Kidney (tissue), 13 donors: ENCODE measurements at regions not wholly inside any gene's neighbourhood (a gene's known extent, or its start where the extent isn't known, plus 50 kb on each side); places are given as distances from the start of the nearest gene placed in this dataset.

Experiments
- DNase-seq, 5 donors: peaks; one replicate each; pipeline ENCODE4 v3.0.0-alpha.2; 2013 to 2020
- FAIRE-seq: peaks from 2 replicates; lab custom pipeline; 2012; peaks lifted over from hg19 to GRCh38; lab: Jason Lieb, UNC
- H3K27ac ChIP-seq, 2 donors: one replicate each; pipeline ENCODE4 v1.7.0; 2013; ENCODE audit warnings: low read depth in 2 of 2, low read length in 2 of 2, inconsistent platforms in 1 of 2
- H3K27me3 ChIP-seq: one replicate; pipeline ENCODE4 v1.7.1; 2013; ENCODE audit warnings: low read length, inconsistent platforms; ENCODE audit not compliant: control insufficient read depth, insufficient read depth
- H3K36me3 ChIP-seq, 3 donors: one replicate each; pipeline versions ENCODE4 v1.7.0 to v1.7.1; 2013; ENCODE audit warnings: low read length in 3 of 3, control low read depth in 1 of 3, inconsistent platforms in 1 of 3; ENCODE audit not compliant: insufficient read depth in 3 of 3, control insufficient read depth in 2 of 3
- H3K4me1 ChIP-seq, 3 donors: one replicate each; pipeline versions ENCODE4 v1.7.0 to v1.7.1; 2013; ENCODE audit warnings: low read length in 3 of 3, inconsistent platforms in 1 of 3, low read depth in 1 of 3; ENCODE audit not compliant: control insufficient read depth in 2 of 3, insufficient read depth in 2 of 3
- H3K4me3 ChIP-seq, 3 donors: one replicate each; pipeline versions ENCODE4 v1.7.0 to v1.8.1; 2013; ENCODE audit warnings: low read length in 3 of 3, control low read depth in 1 of 3, inconsistent platforms in 1 of 3
- H3K9ac ChIP-seq, 3 donors: one replicate each; pipeline versions ENCODE4 v1.7.0 to v1.7.1; 2013; ENCODE audit warnings: low read length in 3 of 3, control low read depth in 1 of 3, inconsistent platforms in 1 of 3
- H3K9me3 ChIP-seq, 3 donors: one replicate each; pipeline versions ENCODE4 v1.7.0 to v1.7.1; 2013; ENCODE audit warnings: low read length in 3 of 3, control low read depth in 1 of 3, inconsistent platforms in 1 of 3; ENCODE audit not compliant: control insufficient read depth in 2 of 3, insufficient read depth in 1 of 3
- intact Hi-C: fragments of 100-400 bp; cut with DNase I; formaldehyde crosslinking; loops from one replicate; pipeline ENCODE4 v1.11.1; 2022
- TF ChIP-seq, protein P1 (sequence below): IDR thresholded peaks from 3 replicates; pipeline ENCODE4 v1.5.1; 2012; ENCODE audit warnings: mild to moderate bottlenecking, moderate library complexity, borderline replicate concordance; ENCODE audit not compliant: insufficient read depth; ENCODE audit errors: extremely low read depth
- donor health status: control.
- donor health status: control.
- donor health status: control.
- donor health status: control.
- donor health status: control.
- donor health status: DM: yes; HTN: yes; CAD: no.
- donor health status: Normal renal cell carcinoma (clear cell type).

DNA sequence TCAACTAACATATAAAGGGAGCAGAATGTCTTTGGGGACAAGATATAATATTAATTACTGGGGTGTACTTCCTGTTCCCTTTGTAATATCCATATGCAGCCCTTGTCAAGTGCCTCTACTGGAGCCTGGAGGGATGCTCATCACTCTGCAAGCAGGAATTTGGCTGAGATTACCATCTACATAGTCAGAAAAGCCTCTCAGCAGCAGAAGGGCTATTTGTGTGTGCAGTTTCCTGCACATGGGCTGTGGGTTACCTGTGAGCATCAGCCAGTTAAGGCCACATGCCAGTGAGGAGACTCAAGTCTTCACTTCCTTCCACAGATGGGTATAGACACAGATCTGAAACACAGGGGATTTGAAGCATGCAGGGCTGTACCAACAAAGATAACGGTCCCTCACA is 278.1 kb upstream of the PLSCR5 start:
- DNase-seq: no peak
- Histone ChIP-seq H3K4me1 (no peaks in the 10 kb centered on the region), H3K27me3 (no peaks in the 10 kb centered on the region), H3K9ac (no peak overlapping the region), H3K9me3 (no peaks in the 10 kb centered on the region), H3K36me3 (no peaks in the 10 kb centered on the region), H3K4me3 (no peak overlapping the region), H3K27ac (no peak overlapping the region)
- TF ChIP-seq, protein P1, sequence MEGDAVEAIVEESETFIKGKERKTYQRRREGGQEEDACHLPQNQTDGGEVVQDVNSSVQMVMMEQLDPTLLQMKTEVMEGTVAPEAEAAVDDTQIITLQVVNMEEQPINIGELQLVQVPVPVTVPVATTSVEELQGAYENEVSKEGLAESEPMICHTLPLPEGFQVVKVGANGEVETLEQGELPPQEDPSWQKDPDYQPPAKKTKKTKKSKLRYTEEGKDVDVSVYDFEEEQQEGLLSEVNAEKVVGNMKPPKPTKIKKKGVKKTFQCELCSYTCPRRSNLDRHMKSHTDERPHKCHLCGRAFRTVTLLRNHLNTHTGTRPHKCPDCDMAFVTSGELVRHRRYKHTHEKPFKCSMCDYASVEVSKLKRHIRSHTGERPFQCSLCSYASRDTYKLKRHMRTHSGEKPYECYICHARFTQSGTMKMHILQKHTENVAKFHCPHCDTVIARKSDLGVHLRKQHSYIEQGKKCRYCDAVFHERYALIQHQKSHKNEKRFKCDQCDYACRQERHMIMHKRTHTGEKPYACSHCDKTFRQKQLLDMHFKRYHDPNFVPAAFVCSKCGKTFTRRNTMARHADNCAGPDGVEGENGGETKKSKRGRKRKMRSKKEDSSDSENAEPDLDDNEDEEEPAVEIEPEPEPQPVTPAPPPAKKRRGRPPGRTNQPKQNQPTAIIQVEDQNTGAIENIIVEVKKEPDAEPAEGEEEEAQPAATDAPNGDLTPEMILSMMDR: no peak
- intact Hi-C loops: no loop called here
- FAIRE-seq: no peak

DNA sequence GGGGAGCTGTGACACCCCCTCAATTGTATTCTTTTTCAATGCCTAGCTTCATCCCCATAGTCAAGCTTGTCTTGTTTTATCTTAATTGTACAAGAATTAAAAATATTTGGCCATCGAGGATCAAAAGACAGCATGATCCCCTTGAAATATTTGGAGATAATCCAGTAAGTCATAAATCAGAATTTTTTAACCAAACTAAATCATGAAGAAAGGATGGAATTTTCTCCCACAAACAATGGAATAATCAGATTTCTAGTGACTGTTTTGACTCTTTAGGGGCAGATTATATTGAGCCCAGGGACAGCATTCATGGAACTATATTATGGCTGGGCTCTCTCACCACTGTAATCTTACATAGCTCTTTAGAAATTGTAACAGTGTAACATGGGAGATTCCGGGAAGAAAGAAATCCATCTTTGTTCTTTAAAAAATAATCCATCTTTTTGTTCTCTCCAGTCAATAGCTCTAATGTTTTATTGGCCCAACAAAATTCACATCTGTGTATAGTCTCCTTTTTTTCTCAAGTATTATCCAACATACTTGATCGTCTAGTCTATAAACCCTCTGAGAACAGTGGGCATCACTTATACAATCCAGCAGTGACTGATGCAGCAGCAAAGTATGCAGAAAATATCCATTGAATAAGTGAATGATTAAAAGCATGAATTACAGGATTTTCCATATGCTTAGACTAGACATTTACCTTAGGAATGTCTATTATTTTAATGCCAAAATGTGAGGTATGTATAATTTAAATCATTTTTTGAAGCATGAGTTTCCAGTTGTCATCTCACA is 277.0 kb upstream of the PLSCR5 start:
- intact Hi-C loops: no loop called here
- Histone ChIP-seq H3K9me3 (no peaks in the 10 kb centered on the region), H3K4me3 (no peak overlapping the region), H3K27me3 (no peaks in the 10 kb centered on the region), H3K4me1 (no peaks in the 10 kb centered on the region), H3K27ac (no peak overlapping the region), H3K9ac (no peak overlapping the region), H3K36me3 (no peaks in the 10 kb centered on the region)
- TF ChIP-seq, protein P1: no peak
- no peak for FAIRE-seq
- DNase-seq: no peak

DNA sequence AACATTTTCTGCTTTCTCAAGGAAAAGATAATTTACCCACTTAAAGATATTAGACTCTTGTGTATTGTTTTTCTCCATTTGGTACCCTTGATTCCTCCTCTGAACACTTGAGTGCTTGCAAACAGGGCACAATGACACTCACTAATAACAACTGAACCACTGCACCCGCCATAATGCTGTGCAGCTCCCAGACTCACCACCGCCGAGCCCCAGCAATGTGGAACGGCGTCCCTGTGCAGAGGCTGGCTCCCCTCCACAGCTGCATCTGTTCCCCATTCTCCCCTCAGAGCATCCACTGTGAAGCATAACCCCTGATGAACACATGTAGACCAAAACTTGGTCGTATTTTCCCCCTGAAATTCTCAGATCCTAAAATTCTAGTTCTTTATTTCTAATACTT is 276.2 kb upstream of the PLSCR5 start:
- TF ChIP-seq, protein P1: no peak
- Histone ChIP-seq H3K9ac (no peak overlapping the region), H3K9me3 (no peaks in the 10 kb centered on the region), H3K27me3 (no peaks in the 10 kb centered on the region), H3K27ac (no peak overlapping the region), H3K4me1 (no peaks in the 10 kb centered on the region), H3K36me3 (no peaks in the 10 kb centered on the region), H3K4me3 (no peak overlapping the region)
- FAIRE-seq: no peak
- intact Hi-C loops: no loop called here
- DNase-seq: no peak
